Trophoblast cell (in vitro differentiated cells and primary cell): ENCODE measurements at regions not wholly inside any gene's neighbourhood (a gene's known extent, or its start where the extent isn't known, plus 50 kb on each side); places are given as distances from the start of the nearest gene placed in this dataset.

ENCODE experiments used
- DNase-seq, 2 donors: peaks; one replicate each; pipeline ENCODE4 v3.0.0-alpha.2; 2016
- H2AFZ ChIP-seq: 2 replicates; pipeline ENCODE4 v1.6.1; 2013; ENCODE audit warnings: low read length, moderate library complexity, mild to moderate bottlenecking; ENCODE audit not compliant: insufficient read depth, poor library complexity
- H2AK5ac ChIP-seq: 2 replicates; pipeline ENCODE4 v1.6.1; 2013; ENCODE audit warnings: mild to moderate bottlenecking, low read length
- H2BK120ac ChIP-seq: 2 replicates; pipeline ENCODE4 v1.6.1; 2013; ENCODE audit warnings: low read length, mild to moderate bottlenecking, moderate library complexity; ENCODE audit not compliant: insufficient read depth, poor library complexity
- H2BK12ac ChIP-seq: 2 replicates; pipeline ENCODE4 v1.6.1; 2013; ENCODE audit warnings: mild to moderate bottlenecking, low read length, moderate library complexity
- H2BK5ac ChIP-seq: 2 replicates; pipeline ENCODE4 v1.6.1; 2013; ENCODE audit warnings: low read length, low read depth, moderate library complexity, mild to moderate bottlenecking; ENCODE audit not compliant: poor library complexity
- H3K14ac ChIP-seq: 2 replicates; pipeline ENCODE4 v1.6.1; 2013; ENCODE audit warnings: mild to moderate bottlenecking, low read length
- H3K18ac ChIP-seq: 2 replicates; pipeline ENCODE4 v1.6.1; 2013; ENCODE audit warnings: mild to moderate bottlenecking, low read length
- H3K23ac ChIP-seq: 2 replicates; pipeline ENCODE4 v1.6.1; 2013; ENCODE audit warnings: low read length
- H3K27ac ChIP-seq: 2 replicates; pipeline ENCODE4 v1.5.1; 2013; ENCODE audit warnings: low read depth, mild to moderate bottlenecking, inconsistent platforms, low read length, moderate library complexity
- H3K27me3 ChIP-seq: 2 replicates; pipeline ENCODE4 v1.6.1; 2013; ENCODE audit warnings: inconsistent platforms, mild to moderate bottlenecking, low read length, moderate library complexity; ENCODE audit not compliant: insufficient read depth
- H3K36me3 ChIP-seq, 2 experiments: 1 replicate in 1 of 2; 2 replicates in 1 of 2; pipeline ENCODE4 v1.6.1; 2013; ENCODE audit warnings: low read length in 2 of 2, mild to moderate bottlenecking in 2 of 2, moderate library complexity in 1 of 2; ENCODE audit not compliant: insufficient read depth in 2 of 2, control insufficient read depth in 1 of 2
- H3K4ac ChIP-seq: 2 replicates; pipeline ENCODE4 v1.6.1; 2013; ENCODE audit warnings: low read depth, mild to moderate bottlenecking, low read length, moderate library complexity
- H3K4me1 ChIP-seq, 2 experiments: 1 replicate in 1 of 2; 2 replicates in 1 of 2; pipeline ENCODE4 v1.6.1; 2013; ENCODE audit warnings: low read length in 2 of 2, mild to moderate bottlenecking in 2 of 2, moderate library complexity in 1 of 2; ENCODE audit not compliant: insufficient read depth in 2 of 2, control insufficient read depth in 1 of 2
- H3K4me2 ChIP-seq: 2 replicates; pipeline ENCODE4 v1.6.1; 2013; ENCODE audit warnings: inconsistent platforms, mild to moderate bottlenecking, low read length, moderate library complexity
- H3K4me3 ChIP-seq: 2 replicates; pipeline ENCODE4 v1.5.1; 2013; ENCODE audit warnings: mild to moderate bottlenecking, low read depth, low read length, inconsistent platforms
- H3K79me1 ChIP-seq: one replicate; pipeline ENCODE4 v1.6.1; 2013; ENCODE audit warnings: low read length
- H3K79me2 ChIP-seq: 2 replicates; pipeline ENCODE4 v1.6.1; 2013; ENCODE audit warnings: low read length, mild to moderate bottlenecking; ENCODE audit not compliant: control insufficient read depth, insufficient read depth, poor library complexity
- H3K9ac ChIP-seq: 2 replicates; pipeline ENCODE4 v1.6.1; 2013; ENCODE audit warnings: mild to moderate bottlenecking, low read length
- H3K9me3 ChIP-seq: 2 replicates; pipeline ENCODE4 v1.6.1; 2013; ENCODE audit warnings: low read depth, mild to moderate bottlenecking, control low read depth, inconsistent platforms, low read length; ENCODE audit not compliant: insufficient read depth
- H4K12ac ChIP-seq: 2 replicates; pipeline ENCODE4 v1.6.1; 2013; ENCODE audit warnings: low read depth, mild to moderate bottlenecking, low read length, moderate library complexity
- H4K8ac ChIP-seq: 2 replicates; pipeline ENCODE4 v1.6.1; 2013; ENCODE audit warnings: low read depth, mild to moderate bottlenecking, low read length, moderate library complexity
- H4K91ac ChIP-seq: one replicate; pipeline ENCODE4 v1.6.1; 2013; ENCODE audit warnings: low read depth, mild to moderate bottlenecking, low read length, moderate library complexity
- WGBS: extraction: QIAGEN DNeasy Blood & Tissue Kit; methylation state at CpG from one replicate; pipeline ENCODE4 v1.1.7; 2013; ENCODE audit warnings: missing lambda C conversion rate; ENCODE audit not compliant: insufficient read length, insufficient coverage; ENCODE audit errors: extremely low coverage; 5-methylcytosine and 5-hydroxymethylcytosine counted together

- H3K79me1 ChIP-seq = peaks cover 2% of the 10 kb centered on the region
- no peak overlapping the region for H2BK120ac ChIP-seq
- no peak overlapping the region for H3K4me3 ChIP-seq
- H3K36me3 ChIP-seq = no peaks in the 10 kb centered on the region
- H4K8ac ChIP-seq = no peak overlapping the region
- H3K18ac ChIP-seq = no peak overlapping the region
- no peak overlapping the region for H3K14ac ChIP-seq
- no peak overlapping the region for H3K9ac ChIP-seq
- WGBS = no CpG with 5 or more reads among the region's 1 CpG
- no peaks in the 10 kb centered on the region for H3K9me3 ChIP-seq
- no peaks in the 10 kb centered on the region for H3K27me3 ChIP-seq
- peaks cover 5 to 7% of the 10 kb centered on the region in 2 experiments for H3K4me1 ChIP-seq
- no peak overlapping the region for H2AK5ac ChIP-seq
- no peak overlapping the region for H4K12ac ChIP-seq
- DNase-seq = no peak
- H2BK5ac ChIP-seq = no peak overlapping the region
- H3K4me2 ChIP-seq = no peak overlapping the region
- H4K91ac ChIP-seq = no peak overlapping the region
- no peak overlapping the region for H2BK12ac ChIP-seq
- no peak overlapping the region for H3K4ac ChIP-seq
- H3K27ac ChIP-seq = no peak overlapping the region
- H3K23ac ChIP-seq = no peak overlapping the region
- no peak overlapping the region for H2AFZ ChIP-seq
- H3K79me2 ChIP-seq = no peaks in the 10 kb centered on the region
These were observed 116.9 kb upstream of the FOXN2 start for GRCh38 chr2:48197618-48198017.

GRCh38 chr2:48198371-48198770 is 116.1 kb upstream of the FOXN2 start:
- Histone ChIP-seq H3K18ac (no peak overlapping the region), H3K79me1 (peaks cover 2% of the 10 kb centered on the region), H3K4me2 (no peak overlapping the region), H2BK12ac (no peak overlapping the region), H3K4me1 (peaks cover 5 to 7% of the 10 kb centered on the region in 2 experiments), H2BK5ac (no peak overlapping the region), H2AK5ac (no peak overlapping the region), H4K91ac (no peak overlapping the region), H3K36me3 (no peaks in the 10 kb centered on the region), H4K8ac (no peak overlapping the region), H3K9ac (no peak overlapping the region), H3K4ac (no peak overlapping the region), H3K27ac (no peak overlapping the region), H2AFZ (no peak overlapping the region), H2BK120ac (no peak overlapping the region), H3K4me3 (no peak overlapping the region), H4K12ac (no peak overlapping the region), H3K27me3 (no peaks in the 10 kb centered on the region), H3K14ac (no peak overlapping the region), H3K23ac (no peak overlapping the region), H3K9me3 (no peaks in the 10 kb centered on the region), H3K79me2 (no peaks in the 10 kb centered on the region)
- DNase-seq = no peak
- WGBS = no CpG with 5 or more reads among the region's 1 CpG

- Histone ChIP-seq H3K27ac (no peak overlapping the region), H4K12ac (no peak overlapping the region), H2BK120ac (no peak overlapping the region), H2AFZ (no peak overlapping the region), H3K79me1 (peaks cover 2% of the 10 kb centered on the region), H3K4me1 (peaks cover 5 to 7% of the 10 kb centered on the region in 2 experiments), H3K9ac (no peak overlapping the region), H3K4me3 (no peak overlapping the region), H3K4me2 (no peak overlapping the region), H3K14ac (no peak overlapping the region), H4K8ac (no peak overlapping the region), H3K79me2 (no peaks in the 10 kb centered on the region), H4K91ac (no peak overlapping the region), H3K9me3 (no peaks in the 10 kb centered on the region), H3K36me3 (no peaks in the 10 kb centered on the region), H3K27me3 (no peaks in the 10 kb centered on the region), H2BK5ac (no peak overlapping the region), H3K18ac (no peak overlapping the region), H2AK5ac (no peak overlapping the region), H3K23ac (no peak overlapping the region), H3K4ac (no peak overlapping the region), H2BK12ac (no peak overlapping the region)
- no CpG with 5 or more reads among the region's 7 CpGs for WGBS
- DNase-seq = no peak
These were observed 115.4 kb upstream of the FOXN2 start for GRCh38 chr2:48199070-48199469.

- H3K27ac ChIP-seq = no peak overlapping the region
- H4K12ac ChIP-seq = no peak overlapping the region
- peak overlapping the region; percentile 80 for H2BK12ac ChIP-seq
- no peak overlapping the region for H2BK120ac ChIP-seq
- H3K23ac ChIP-seq = no peak overlapping the region
- peaks cover 2% of the 10 kb centered on the region for H3K79me1 ChIP-seq
- H2AFZ ChIP-seq = no peak overlapping the region
- H2BK5ac ChIP-seq = no peak overlapping the region
- peak overlapping the region; percentile 46 for H2AK5ac ChIP-seq
- DNase-seq = no peak
- peaks cover 5 to 7% of the 10 kb centered on the region in 2 experiments for H3K4me1 ChIP-seq
- no peaks in the 10 kb centered on the region for H3K9me3 ChIP-seq
- no peak overlapping the region for H3K9ac ChIP-seq
- no peaks in the 10 kb centered on the region for H3K36me3 ChIP-seq
- H4K91ac ChIP-seq = no peak overlapping the region
- no peak overlapping the region for H3K18ac ChIP-seq
- no peak overlapping the region for H4K8ac ChIP-seq
- no peak overlapping the region for H3K14ac ChIP-seq
- no peaks in the 10 kb centered on the region for H3K79me2 ChIP-seq
- H3K4me2 ChIP-seq = no peak overlapping the region
- WGBS = no CpG with 5 or more reads among the region's 4 CpGs
- no peaks in the 10 kb centered on the region for H3K27me3 ChIP-seq
- H3K4ac ChIP-seq = no peak overlapping the region
- H3K4me3 ChIP-seq = no peak overlapping the region
These were observed 113.7 kb upstream of the FOXN2 start for GRCh38 chr2:48200620-48201293.
